Esophagus squamous epithelium (tissue), 4 donors: ENCODE measurements at regions not wholly inside any gene's neighbourhood (a gene's known extent, or its start where the extent isn't known, plus 50 kb on each side); places are given as distances from the start of the nearest gene placed in this dataset.

ENCODE experiments used
- POLR2A ChIP-seq, 4 donors: fragments of 450-650 bp; IDR thresholded peaks; one replicate each; pipeline ENCODE4 v1.6.1; 2017; ENCODE audit warnings: antibody characterized with exemption in 4 of 4, mild to moderate bottlenecking in 4 of 4, moderate library complexity in 3 of 4
- TF ChIP-seq, protein P1 (sequence below), 6 experiments: fragments of 450-650 bp in 4 of 6; fragments of 200-600 bp in 2 of 6; sonication (generic) in 2 of 6; IDR thresholded peaks; one replicate each; pipeline ENCODE4 v1.5.1; 2016 to 2019; ENCODE audit warnings: antibody characterized with exemption in 6 of 6, mild to moderate bottlenecking in 4 of 6, moderate library complexity in 4 of 6

DNA sequence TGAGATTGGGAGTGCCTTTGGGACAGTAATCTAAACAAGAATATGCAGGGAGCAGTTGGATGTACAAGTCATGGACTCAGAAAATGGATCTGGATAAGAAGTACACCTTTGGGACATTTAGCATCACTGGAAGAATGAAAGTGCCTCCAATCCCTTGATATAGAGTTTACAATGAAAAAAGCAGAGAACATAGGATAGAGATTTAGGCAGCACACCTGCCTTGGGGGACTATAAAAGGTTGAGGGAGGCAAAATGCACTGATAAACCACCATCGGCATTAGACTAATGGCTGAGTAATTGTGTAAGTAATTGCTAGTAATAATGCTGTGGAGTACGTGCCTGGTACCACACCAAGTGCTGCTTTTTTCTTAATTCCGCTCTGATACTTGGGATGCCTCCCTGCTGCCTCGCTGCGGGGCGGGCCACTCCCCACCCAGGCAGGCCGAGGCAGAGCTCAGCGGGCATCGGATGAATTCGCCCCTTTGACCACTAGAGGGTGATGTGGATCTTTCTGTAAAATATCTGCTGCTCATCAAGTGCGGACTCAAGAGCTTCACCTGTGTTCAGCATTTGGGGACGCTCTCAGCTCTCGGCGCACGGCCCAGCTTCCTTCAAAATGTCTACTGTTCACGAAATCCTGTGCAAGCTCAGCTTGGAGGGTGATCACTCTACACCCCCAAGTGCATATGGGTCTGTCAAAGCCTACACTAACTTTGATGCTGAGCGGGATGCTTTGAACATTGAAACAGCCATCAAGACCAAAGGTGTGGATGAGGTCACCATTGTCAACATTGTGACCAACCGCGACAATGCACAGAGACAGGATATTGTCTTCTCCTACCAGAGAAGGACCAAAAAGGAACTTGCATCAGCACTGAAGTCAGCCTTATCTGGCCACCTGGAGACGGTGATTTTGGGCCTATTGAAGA lies 99.9 kb downstream of the ANKRD18B start:
- TF ChIP-seq, protein P1, sequence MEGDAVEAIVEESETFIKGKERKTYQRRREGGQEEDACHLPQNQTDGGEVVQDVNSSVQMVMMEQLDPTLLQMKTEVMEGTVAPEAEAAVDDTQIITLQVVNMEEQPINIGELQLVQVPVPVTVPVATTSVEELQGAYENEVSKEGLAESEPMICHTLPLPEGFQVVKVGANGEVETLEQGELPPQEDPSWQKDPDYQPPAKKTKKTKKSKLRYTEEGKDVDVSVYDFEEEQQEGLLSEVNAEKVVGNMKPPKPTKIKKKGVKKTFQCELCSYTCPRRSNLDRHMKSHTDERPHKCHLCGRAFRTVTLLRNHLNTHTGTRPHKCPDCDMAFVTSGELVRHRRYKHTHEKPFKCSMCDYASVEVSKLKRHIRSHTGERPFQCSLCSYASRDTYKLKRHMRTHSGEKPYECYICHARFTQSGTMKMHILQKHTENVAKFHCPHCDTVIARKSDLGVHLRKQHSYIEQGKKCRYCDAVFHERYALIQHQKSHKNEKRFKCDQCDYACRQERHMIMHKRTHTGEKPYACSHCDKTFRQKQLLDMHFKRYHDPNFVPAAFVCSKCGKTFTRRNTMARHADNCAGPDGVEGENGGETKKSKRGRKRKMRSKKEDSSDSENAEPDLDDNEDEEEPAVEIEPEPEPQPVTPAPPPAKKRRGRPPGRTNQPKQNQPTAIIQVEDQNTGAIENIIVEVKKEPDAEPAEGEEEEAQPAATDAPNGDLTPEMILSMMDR (IDR thresholded peaks at IDR 0.05): peak; percentile 76 to 92 (median 84)
- no peak for TF ChIP-seq POLR2A (IDR thresholded peaks at IDR 0.05)
